ENCODE measurements at regions not wholly inside any gene's neighbourhood (a gene's known extent, or its start where the extent isn't known, plus 50 kb on each side); places are given as distances from the start of the nearest gene placed in this dataset.

- no peak overlapping the region for H3K27ac ChIP-seq
- TF ChIP-seq, protein P1, sequence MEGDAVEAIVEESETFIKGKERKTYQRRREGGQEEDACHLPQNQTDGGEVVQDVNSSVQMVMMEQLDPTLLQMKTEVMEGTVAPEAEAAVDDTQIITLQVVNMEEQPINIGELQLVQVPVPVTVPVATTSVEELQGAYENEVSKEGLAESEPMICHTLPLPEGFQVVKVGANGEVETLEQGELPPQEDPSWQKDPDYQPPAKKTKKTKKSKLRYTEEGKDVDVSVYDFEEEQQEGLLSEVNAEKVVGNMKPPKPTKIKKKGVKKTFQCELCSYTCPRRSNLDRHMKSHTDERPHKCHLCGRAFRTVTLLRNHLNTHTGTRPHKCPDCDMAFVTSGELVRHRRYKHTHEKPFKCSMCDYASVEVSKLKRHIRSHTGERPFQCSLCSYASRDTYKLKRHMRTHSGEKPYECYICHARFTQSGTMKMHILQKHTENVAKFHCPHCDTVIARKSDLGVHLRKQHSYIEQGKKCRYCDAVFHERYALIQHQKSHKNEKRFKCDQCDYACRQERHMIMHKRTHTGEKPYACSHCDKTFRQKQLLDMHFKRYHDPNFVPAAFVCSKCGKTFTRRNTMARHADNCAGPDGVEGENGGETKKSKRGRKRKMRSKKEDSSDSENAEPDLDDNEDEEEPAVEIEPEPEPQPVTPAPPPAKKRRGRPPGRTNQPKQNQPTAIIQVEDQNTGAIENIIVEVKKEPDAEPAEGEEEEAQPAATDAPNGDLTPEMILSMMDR (conservative IDR thresholded peaks at IDR 0.05): no peak
Measured at GRCh38 chr5:126097876-126098275, 325.3 kb upstream of the GRAMD2B start.

- H3K27ac ChIP-seq: no peak overlapping the region
Measured at GRCh38 chr5:126098330-126099017, 324.7 kb upstream of the GRAMD2B start.

DNA sequence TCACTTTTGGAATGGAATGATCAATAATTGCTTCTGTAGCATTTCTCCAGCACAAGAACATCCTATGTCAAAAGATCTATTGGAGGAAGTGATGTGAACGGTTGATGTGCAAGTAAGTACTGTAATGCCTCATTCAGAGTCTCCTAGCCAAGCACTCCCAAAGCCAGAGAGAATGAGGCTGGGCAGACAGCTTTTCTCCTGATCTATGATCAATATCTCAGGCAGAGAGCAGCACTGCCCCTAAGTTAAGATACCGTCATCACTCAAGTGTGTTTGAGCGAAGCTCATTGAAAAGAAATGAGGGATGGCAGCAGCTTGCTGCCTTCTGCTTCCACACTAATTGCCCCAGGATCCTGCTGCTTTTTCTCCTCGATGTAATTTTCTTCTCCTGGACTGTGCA, 324.1 kb upstream of the GRAMD2B start:
- TF ChIP-seq, protein P1 (conservative IDR thresholded peaks at IDR 0.05): no peak
- no peak overlapping the region for H3K27ac ChIP-seq

More at GRCh38 chr5:126098330-126099017, 324.7 kb upstream of the GRAMD2B start:
- TF ChIP-seq, protein P1 (conservative IDR thresholded peaks at IDR 0.05): no peak

- TF ChIP-seq, protein P1 (conservative IDR thresholded peaks at IDR 0.05): peak; percentile 52; the same call in 1 of the 2 replicates
- H3K27ac ChIP-seq: no peak overlapping the region
Measured at GRCh38 chr5:126100767-126101166, 322.4 kb upstream of the GRAMD2B start.

- TF ChIP-seq, protein P1 (conservative IDR thresholded peaks at IDR 0.05): no peak
- no peak overlapping the region for H3K27ac ChIP-seq
Measured at GRCh38 chr5:126101901-126102300, 321.3 kb upstream of the GRAMD2B start.

DNA sequence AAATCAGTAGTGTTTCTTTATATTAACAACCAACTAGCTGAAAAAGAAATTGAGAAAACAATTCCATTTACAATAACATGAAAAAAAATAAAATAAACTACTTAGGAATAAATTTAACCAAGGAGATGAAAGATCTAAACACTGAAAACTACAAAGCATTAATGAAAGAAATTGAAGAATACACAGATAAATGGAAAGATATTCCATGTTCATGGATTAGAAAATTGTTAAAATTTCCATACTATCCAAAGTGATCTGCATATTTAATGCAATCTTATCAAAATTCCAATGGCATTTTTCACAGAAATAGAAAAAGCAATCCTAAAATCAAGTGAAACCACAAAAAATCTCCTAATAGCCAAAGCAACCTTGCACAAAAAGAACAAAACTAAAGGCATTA, 320.2 kb upstream of the GRAMD2B start:
- TF ChIP-seq, protein P1 (conservative IDR thresholded peaks at IDR 0.05): no peak
- H3K27ac ChIP-seq: no peak overlapping the region

GRCh38 chr5:126103868-126104267, 319.3 kb upstream of the GRAMD2B start:
- TF ChIP-seq, protein P1 (conservative IDR thresholded peaks at IDR 0.05): no peak
- H3K27ac ChIP-seq: peak overlapping the region; percentile 58

All from VCaP (cell line).